ENCODE measurements at regions not wholly inside any gene's neighbourhood (a gene's known extent, or its start where the extent isn't known, plus 50 kb on each side); places are given as distances from the start of the nearest gene placed in this dataset.

DNA sequence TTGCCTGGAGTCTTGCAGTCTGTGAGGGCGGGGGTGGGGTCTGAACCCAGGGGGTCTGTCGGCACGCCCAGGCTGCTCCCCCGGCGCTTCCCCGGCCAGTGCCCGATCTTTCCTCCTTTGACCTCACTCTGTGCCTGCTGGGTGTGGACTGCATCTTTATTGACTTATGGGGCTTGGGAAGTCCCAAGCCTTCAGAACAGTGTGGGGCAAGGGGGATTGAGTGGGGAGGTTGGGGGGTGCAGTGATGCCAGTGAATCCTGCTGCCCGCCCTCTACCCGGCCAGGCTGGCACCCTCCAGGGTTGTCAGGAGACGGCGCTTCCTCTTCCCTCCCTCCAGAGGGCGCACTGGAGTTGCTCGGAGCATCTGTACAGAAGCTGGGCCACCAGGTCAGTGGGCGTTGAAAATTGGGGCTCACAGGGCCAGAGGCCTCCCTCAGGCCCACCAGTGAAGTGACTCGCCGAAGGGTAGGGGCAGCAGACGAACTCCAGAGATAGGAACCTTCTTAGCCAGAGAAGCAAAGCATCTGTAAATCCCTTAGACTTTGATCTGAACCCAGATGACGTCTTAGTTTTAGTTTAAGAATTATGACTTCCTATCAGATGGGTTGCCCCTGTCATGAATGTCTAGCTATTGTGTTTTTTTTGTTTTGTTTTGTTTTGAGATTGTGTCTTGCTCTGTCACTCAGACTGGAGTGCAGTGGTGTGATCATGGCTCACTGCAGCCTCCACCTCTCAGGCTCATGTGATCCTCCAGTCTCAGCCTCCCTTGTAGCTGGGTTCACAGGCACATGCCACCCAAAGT is 184.8 kb upstream of the CIBAR2 start:
- ATAC-seq (peak; percentile 87), DNase-seq (ENCODE audit: low spot score) (peak; percentile 52), FAIRE-seq (peak; percentile 40)
- Histone ChIP-seq H3K9me3 (ENCODE audit: low read length) (no peaks in the 10 kb centered on the region), H3K9ac (ENCODE audit: insufficient read depth, low read depth, low read length) (no peak overlapping the region), H2AFZ (ENCODE audit: low read length) (no peak overlapping the region), H3K4me1 (ENCODE audit: insufficient read depth, low read length) (peaks cover 64% of the 10 kb centered on the region), H3K4me3 (replicated peaks in 1 of 3; ENCODE audit: insufficient read depth in 1 of 3, low read depth in 2 of 3, low read length in 3 of 3) (no peak overlapping the region), H3K4me2 (ENCODE audit: low read depth, low read length) (peak overlapping the region; percentile 21), H4K20me1 (ENCODE audit: insufficient read depth, low read length) (no peaks in the 10 kb centered on the region; the same call in 1 of the 2 replicates), H3K36me3 (replicated peaks in 1 of 2; ENCODE audit: control insufficient read depth in 1 of 2, insufficient read depth in 2 of 2, low read length in 2 of 2) (no peaks in the 10 kb centered on the region), H3K79me2 (ENCODE audit: insufficient read depth, low read length) (no peaks in the 10 kb centered on the region), H3K27ac (ENCODE audit: extremely low read length, insufficient read depth, low read length) (no peak overlapping the region), H3K27me3 (ENCODE audit: control insufficient read depth in 1 of 2, insufficient read depth in 2 of 2, low read length in 2 of 2) (no peaks in the 10 kb centered on the region; a peak in 1 of 5 replicates)
- ChIA-PET POLR2A (interaction anchor here (1.4 kb wide), 1 partner anchor 10 kb away, joined by 7 read pairs; no protein-coding TSS in a partner anchor), CTCF (ENCODE audit: low intra/inter-chr PET ratio, low total read pairs) (interaction anchor here (1.3 to 1.8 kb wide), 3 partner anchors 19 to 34 kb away, joined by 5 to 13 read pairs (median 6); no protein-coding TSS in a partner anchor)
- 31% methylated on average over 11 of the region's 18 CpGs for WGBS (ENCODE audit: low lambda C conversion rate)
- BruUV-seq (replicated peaks) = no TSS peak
- intact Hi-C loops (cut with micrococcal nuclease; ENCODE audit: unreplicated experiment) (no loop called here), in situ Hi-C loops (cut with HindIII; ENCODE audit: extremely low pct_ligation_motif_present, low pct_unique_long_range_greater_than_20kb) (no loop called here)
- TF ChIP-seq ZSCAN20 (CRISPR knock-in tag; IDR thresholded peaks at IDR 0.05; ENCODE audit: borderline replicate concordance) = no peak
- TF ChIP-seq, protein P1, sequence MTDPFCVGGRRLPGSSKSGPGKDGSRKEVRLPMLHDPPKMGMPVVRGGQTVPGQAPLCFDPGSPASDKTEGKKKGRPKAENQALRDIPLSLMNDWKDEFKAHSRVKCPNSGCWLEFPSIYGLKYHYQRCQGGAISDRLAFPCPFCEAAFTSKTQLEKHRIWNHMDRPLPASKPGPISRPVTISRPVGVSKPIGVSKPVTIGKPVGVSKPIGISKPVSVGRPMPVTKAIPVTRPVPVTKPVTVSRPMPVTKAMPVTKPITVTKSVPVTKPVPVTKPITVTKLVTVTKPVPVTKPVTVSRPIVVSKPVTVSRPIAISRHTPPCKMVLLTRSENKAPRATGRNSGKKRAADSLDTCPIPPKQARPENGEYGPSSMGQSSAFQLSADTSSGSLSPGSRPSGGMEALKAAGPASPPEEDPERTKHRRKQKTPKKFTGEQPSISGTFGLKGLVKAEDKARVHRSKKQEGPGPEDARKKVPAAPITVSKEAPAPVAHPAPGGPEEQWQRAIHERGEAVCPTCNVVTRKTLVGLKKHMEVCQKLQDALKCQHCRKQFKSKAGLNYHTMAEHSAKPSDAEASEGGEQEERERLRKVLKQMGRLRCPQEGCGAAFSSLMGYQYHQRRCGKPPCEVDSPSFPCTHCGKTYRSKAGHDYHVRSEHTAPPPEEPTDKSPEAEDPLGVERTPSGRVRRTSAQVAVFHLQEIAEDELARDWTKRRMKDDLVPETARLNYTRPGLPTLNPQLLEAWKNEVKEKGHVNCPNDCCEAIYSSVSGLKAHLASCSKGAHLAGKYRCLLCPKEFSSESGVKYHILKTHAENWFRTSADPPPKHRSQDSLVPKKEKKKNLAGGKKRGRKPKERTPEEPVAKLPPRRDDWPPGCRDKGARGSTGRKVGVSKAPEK (CRISPR knock-in tag; IDR thresholded peaks at IDR 0.05; ENCODE audit: borderline replicate concordance) = peak; percentile 70; the same call in 1 of the 2 replicates
- TF ChIP-seq ZEB1 (IDR thresholded peaks at IDR 0.05; ENCODE audit: insufficient replicate concordance, low read depth) = no peak
- 0 out of 2 replicates have a peak, but pooled peaks have one; percentile 20 for TF ChIP-seq ZNF274 (CRISPR knock-in tag; IDR thresholded peaks at IDR 0.05)
- TF ChIP-seq JARID2 (CRISPR knock-in tag; IDR thresholded peaks at IDR 0.05; ENCODE audit: insufficient replicate concordance) = no peak
- peak; percentile 24; the same call in 1 of the 2 replicates for TF ChIP-seq NRL (CRISPR knock-in tag; IDR thresholded peaks at IDR 0.05; ENCODE audit: borderline replicate concordance)
- TF ChIP-seq ZNF350 (CRISPR knock-in tag; IDR thresholded peaks at IDR 0.05; ENCODE audit: borderline replicate concordance, low read depth) = peak; percentile 39
- TF ChIP-seq ZBTB38 (CRISPR knock-in tag; IDR thresholded peaks at IDR 0.05) = peak; percentile 41; the same call in 1 of the 2 replicates
- TF ChIP-seq, protein P2, sequence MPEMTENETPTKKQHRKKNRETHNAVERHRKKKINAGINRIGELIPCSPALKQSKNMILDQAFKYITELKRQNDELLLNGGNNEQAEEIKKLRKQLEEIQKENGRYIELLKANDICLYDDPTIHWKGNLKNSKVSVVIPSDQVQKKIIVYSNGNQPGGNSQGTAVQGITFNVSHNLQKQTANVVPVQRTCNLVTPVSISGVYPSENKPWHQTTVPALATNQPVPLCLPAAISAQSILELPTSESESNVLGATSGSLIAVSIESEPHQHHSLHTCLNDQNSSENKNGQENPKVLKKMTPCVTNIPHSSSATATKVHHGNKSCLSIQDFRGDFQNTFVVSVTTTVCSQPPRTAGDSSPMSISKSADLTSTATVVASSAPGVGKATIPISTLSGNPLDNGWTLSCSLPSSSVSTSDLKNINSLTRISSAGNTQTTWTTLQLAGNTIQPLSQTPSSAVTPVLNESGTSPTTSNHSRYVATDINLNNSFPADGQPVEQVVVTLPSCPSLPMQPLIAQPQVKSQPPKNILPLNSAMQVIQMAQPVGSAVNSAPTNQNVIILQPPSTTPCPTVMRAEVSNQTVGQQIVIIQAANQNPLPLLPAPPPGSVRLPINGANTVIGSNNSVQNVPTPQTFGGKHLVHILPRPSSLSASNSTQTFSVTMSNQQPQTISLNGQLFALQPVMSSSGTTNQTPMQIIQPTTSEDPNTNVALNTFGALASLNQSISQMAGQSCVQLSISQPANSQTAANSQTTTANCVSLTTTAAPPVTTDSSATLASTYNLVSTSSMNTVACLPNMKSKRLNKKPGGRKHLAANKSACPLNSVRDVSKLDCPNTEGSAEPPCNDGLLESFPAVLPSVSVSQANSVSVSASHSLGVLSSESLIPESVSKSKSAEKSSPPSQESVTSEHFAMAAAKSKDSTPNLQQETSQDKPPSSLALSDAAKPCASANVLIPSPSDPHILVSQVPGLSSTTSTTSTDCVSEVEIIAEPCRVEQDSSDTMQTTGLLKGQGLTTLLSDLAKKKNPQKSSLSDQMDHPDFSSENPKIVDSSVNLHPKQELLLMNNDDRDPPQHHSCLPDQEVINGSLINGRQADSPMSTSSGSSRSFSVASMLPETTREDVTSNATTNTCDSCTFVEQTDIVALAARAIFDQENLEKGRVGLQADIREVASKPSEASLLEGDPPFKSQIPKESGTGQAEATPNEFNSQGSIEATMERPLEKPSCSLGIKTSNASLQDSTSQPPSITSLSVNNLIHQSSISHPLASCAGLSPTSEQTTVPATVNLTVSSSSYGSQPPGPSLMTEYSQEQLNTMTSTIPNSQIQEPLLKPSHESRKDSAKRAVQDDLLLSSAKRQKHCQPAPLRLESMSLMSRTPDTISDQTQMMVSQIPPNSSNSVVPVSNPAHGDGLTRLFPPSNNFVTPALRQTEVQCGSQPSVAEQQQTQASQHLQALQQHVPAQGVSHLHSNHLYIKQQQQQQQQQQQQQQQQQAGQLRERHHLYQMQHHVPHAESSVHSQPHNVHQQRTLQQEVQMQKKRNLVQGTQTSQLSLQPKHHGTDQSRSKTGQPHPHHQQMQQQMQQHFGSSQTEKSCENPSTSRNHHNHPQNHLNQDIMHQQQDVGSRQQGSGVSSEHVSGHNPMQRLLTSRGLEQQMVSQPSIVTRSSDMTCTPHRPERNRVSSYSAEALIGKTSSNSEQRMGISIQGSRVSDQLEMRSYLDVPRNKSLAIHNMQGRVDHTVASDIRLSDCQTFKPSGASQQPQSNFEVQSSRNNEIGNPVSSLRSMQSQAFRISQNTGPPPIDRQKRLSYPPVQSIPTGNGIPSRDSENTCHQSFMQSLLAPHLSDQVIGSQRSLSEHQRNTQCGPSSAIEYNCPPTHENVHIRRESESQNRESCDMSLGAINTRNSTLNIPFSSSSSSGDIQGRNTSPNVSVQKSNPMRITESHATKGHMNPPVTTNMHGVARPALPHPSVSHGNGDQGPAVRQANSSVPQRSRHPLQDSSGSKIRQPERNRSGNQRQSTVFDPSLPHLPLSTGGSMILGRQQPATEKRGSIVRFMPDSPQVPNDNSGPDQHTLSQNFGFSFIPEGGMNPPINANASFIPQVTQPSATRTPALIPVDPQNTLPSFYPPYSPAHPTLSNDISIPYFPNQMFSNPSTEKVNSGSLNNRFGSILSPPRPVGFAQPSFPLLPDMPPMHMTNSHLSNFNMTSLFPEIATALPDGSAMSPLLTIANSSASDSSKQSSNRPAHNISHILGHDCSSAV (CRISPR knock-in tag; IDR thresholded peaks at IDR 0.05; ENCODE audit: borderline replicate concordance) = no peak
- 0 out of 2 replicates have a peak, but pooled peaks have one; percentile 69 for TF ChIP-seq ZNF510 (CRISPR knock-in tag; IDR thresholded peaks at IDR 0.05; ENCODE audit: low read depth)
- TF ChIP-seq XRCC5 (optimal IDR thresholded peaks at IDR 0.05; ENCODE audit: low read length) = peak; percentile 62
- TF ChIP-seq ZFP82 (CRISPR knock-in tag; IDR thresholded peaks at IDR 0.05; ENCODE audit: borderline replicate concordance) = no peak
